ENCODE measurements at regions not wholly inside any gene's neighbourhood (a gene's known extent, or its start where the extent isn't known, plus 50 kb on each side); places are given as distances from the start of the nearest gene placed in this dataset.

GRCh38 chr6:9085709-9086070 lies 650.3 kb upstream of the SLC35B3 start:
- Histone ChIP-seq H3K27ac (no peak overlapping the region), H3K4me3 (no peak overlapping the region), H3K27me3 (no peaks in the 10 kb centered on the region), H3K4me1 (no peaks in the 10 kb centered on the region), H3K9me3 (no peaks in the 10 kb centered on the region), H3K36me3 (no peaks in the 10 kb centered on the region)
- no peak for DNase-seq (ENCODE audit: low spot score)
- no peak for TF ChIP-seq CTCF (IDR thresholded peaks at IDR 0.05)

- no peaks in the 10 kb centered on the region for H3K27me3 ChIP-seq
- no peak overlapping the region for H3K27ac ChIP-seq
- DNase-seq (ENCODE audit: low spot score) = no peak
- TF ChIP-seq CTCF (IDR thresholded peaks at IDR 0.05) = no peak
- H3K36me3 ChIP-seq = no peaks in the 10 kb centered on the region
- no peaks in the 10 kb centered on the region for H3K4me1 ChIP-seq
- no peak overlapping the region for H3K4me3 ChIP-seq
- H3K9me3 ChIP-seq = no peaks in the 10 kb centered on the region
Measured at GRCh38 chr6:9085054-9085708, 649.8 kb upstream of the SLC35B3 start.

- H3K4me1 ChIP-seq = no peaks in the 10 kb centered on the region
- H3K27ac ChIP-seq = no peak overlapping the region
- TF ChIP-seq CTCF (IDR thresholded peaks at IDR 0.05) = no peak
- no peaks in the 10 kb centered on the region for H3K36me3 ChIP-seq
- no peak for DNase-seq (ENCODE audit: low spot score)
- no peaks in the 10 kb centered on the region for H3K9me3 ChIP-seq
- H3K27me3 ChIP-seq = no peaks in the 10 kb centered on the region
- no peak overlapping the region for H3K4me3 ChIP-seq
Measured at GRCh38 chr6:9083108-9083507, 647.8 kb upstream of the SLC35B3 start.

- no peak overlapping the region for H3K4me3 ChIP-seq
- H3K27me3 ChIP-seq = no peaks in the 10 kb centered on the region
- no peak for TF ChIP-seq CTCF (IDR thresholded peaks at IDR 0.05)
- no peaks in the 10 kb centered on the region for H3K4me1 ChIP-seq
- DNase-seq (ENCODE audit: low spot score) = no peak
- H3K36me3 ChIP-seq = no peaks in the 10 kb centered on the region
- no peaks in the 10 kb centered on the region for H3K9me3 ChIP-seq
- no peak overlapping the region for H3K27ac ChIP-seq
Measured at GRCh38 chr6:9066726-9067125, 631.4 kb upstream of the SLC35B3 start.

- no peak overlapping the region for H3K27ac ChIP-seq
- no peak for TF ChIP-seq CTCF (IDR thresholded peaks at IDR 0.05)
- H3K27me3 ChIP-seq = no peaks in the 10 kb centered on the region
- no peaks in the 10 kb centered on the region for H3K9me3 ChIP-seq
- DNase-seq (ENCODE audit: low spot score) = no peak
- no peak overlapping the region for H3K4me3 ChIP-seq
- H3K36me3 ChIP-seq = no peaks in the 10 kb centered on the region
- H3K4me1 ChIP-seq = no peaks in the 10 kb centered on the region
Measured at GRCh38 chr6:9064156-9064555, 628.8 kb upstream of the SLC35B3 start.

GRCh38 chr6:9062596-9062995 lies 627.3 kb upstream of the SLC35B3 start:
- no peaks in the 10 kb centered on the region for H3K27me3 ChIP-seq
- H3K4me3 ChIP-seq = no peak overlapping the region
- no peak for TF ChIP-seq CTCF (IDR thresholded peaks at IDR 0.05)

More at GRCh38 chr6:9062596-9062995, 627.3 kb upstream of the SLC35B3 start:
- Histone ChIP-seq H3K36me3 (no peaks in the 10 kb centered on the region), H3K27ac (no peak overlapping the region), H3K9me3 (no peaks in the 10 kb centered on the region), H3K4me1 (no peaks in the 10 kb centered on the region)
- no peak for DNase-seq (ENCODE audit: low spot score)
